WI38 (cell line): ENCODE measurements at regions not wholly inside any gene's neighbourhood (a gene's known extent, or its start where the extent isn't known, plus 50 kb on each side); places are given as distances from the start of the nearest gene placed in this dataset.

ENCODE experiments used
- H3K4me3 ChIP-seq: 2 replicates; pipeline ENCODE4 v1.5.1; 2011; ENCODE audit warnings: low read depth, mild to moderate bottlenecking, control low read depth, low read length
- TF ChIP-seq, protein P1 (sequence below): IDR thresholded peaks from 2 replicates; pipeline ENCODE4 v1.5.1; 2012; ENCODE audit warnings: low read depth, mild to moderate bottlenecking, control low read depth, low read length

GRCh38 chr12:126688556-126688955, 1578.4 kb upstream of the TMEM132C start:
- H3K4me3 ChIP-seq = no peak overlapping the region
- TF ChIP-seq, protein P1, sequence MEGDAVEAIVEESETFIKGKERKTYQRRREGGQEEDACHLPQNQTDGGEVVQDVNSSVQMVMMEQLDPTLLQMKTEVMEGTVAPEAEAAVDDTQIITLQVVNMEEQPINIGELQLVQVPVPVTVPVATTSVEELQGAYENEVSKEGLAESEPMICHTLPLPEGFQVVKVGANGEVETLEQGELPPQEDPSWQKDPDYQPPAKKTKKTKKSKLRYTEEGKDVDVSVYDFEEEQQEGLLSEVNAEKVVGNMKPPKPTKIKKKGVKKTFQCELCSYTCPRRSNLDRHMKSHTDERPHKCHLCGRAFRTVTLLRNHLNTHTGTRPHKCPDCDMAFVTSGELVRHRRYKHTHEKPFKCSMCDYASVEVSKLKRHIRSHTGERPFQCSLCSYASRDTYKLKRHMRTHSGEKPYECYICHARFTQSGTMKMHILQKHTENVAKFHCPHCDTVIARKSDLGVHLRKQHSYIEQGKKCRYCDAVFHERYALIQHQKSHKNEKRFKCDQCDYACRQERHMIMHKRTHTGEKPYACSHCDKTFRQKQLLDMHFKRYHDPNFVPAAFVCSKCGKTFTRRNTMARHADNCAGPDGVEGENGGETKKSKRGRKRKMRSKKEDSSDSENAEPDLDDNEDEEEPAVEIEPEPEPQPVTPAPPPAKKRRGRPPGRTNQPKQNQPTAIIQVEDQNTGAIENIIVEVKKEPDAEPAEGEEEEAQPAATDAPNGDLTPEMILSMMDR = no peak

- H3K4me3 ChIP-seq = no peak overlapping the region
- TF ChIP-seq, protein P1 = no peak
These were observed 1566.9 kb upstream of the TMEM132C start for GRCh38 chr12:126700096-126700495.

- TF ChIP-seq, protein P1 = no peak
- no peak overlapping the region for H3K4me3 ChIP-seq
These were observed 1562.4 kb upstream of the TMEM132C start for GRCh38 chr12:126704609-126705008.

DNA sequence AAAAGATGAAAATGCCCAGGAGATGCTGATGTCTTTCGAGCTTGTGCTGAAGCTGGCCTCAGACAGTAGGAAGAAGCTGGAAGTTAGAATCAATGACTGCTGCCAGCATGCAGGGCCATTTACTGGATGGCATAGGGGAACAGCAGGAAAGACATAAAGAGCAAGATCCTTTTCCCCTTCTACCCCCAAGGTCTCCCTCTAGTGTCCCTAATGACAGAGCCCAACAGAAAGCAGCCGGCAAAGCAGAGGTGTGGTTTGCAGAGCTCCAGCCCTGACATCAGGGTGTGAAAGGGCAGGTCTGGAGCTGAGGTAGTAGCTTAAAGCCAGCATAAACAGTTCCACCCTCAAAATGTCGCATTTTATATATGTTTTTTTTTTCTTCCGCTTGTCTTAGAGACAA, 1560.7 kb upstream of the TMEM132C start:
- TF ChIP-seq, protein P1 = no peak
- H3K4me3 ChIP-seq = no peak overlapping the region

DNA sequence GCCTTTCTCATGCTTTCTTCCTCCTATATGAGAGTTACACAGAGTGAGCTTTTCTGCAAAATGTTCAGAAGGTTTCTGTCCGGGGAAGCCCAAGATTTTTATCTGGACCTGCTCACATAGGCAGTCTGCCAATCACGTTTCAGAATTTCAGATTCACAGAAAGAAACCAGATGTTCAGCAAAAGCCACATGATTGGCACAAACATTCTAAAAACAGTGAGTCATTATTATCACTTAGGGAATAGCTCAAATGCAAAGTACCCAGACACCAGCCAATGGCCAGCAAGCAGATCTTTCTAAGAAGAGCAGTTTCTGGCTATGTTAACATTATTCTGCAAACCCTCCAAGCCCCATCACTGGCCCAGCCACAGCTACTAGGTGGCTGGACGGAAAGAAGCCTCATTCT, 1558.5 kb upstream of the TMEM132C start:
- TF ChIP-seq, protein P1 = no peak
- H3K4me3 ChIP-seq = no peak overlapping the region

GRCh38 chr12:126718365-126718764, 1548.6 kb upstream of the TMEM132C start:
- H3K4me3 ChIP-seq = no peak overlapping the region
- TF ChIP-seq, protein P1 = no peak

GRCh38 chr12:126719912-126720705, 1546.9 kb upstream of the TMEM132C start:
- TF ChIP-seq, protein P1 = no peak

More at GRCh38 chr12:126719912-126720705, 1546.9 kb upstream of the TMEM132C start:
- H3K4me3 ChIP-seq = no peak overlapping the region
